HFF-Myc (cell line): ENCODE measurements at regions not wholly inside any gene's neighbourhood (a gene's known extent, or its start where the extent isn't known, plus 50 kb on each side); places are given as distances from the start of the nearest gene placed in this dataset.

Experiments used
- DNase-seq: peaks from one replicate; pipeline ENCODE4 v3.0.0-alpha.2; 2011; ENCODE audit warnings: low read depth; ENCODE audit errors: extremely low read depth
- H3K4me3 ChIP-seq: replicated peaks from 2 replicates; pipeline ENCODE4 v1.5.1; 2011; ENCODE audit warnings: low read depth, mild to moderate bottlenecking, control low read depth, low read length
- CTCF ChIP-seq: IDR thresholded peaks from 2 replicates; pipeline ENCODE4 v1.5.1; 2012; ENCODE audit warnings: mild to moderate bottlenecking, low read depth, low read length, control low read depth; ENCODE audit errors: missing control alignments

GRCh38 chr9:13719981-13720676 is 440.6 kb upstream of the MPDZ start:
- TF ChIP-seq CTCF, result no peak
- H3K4me3 ChIP-seq, result no peak overlapping the region
- no peak for DNase-seq

GRCh38 chr9:13719446-13719845 is 440.0 kb upstream of the MPDZ start:
- no peak overlapping the region for H3K4me3 ChIP-seq
- TF ChIP-seq CTCF, result no peak
- DNase-seq, result no peak

- H3K4me3 ChIP-seq, result no peak overlapping the region
- no peak for DNase-seq
- TF ChIP-seq CTCF, result no peak
Observed at GRCh38 chr9:13718539-13718938, 439.0 kb upstream of the MPDZ start.

- TF ChIP-seq CTCF, result no peak
- DNase-seq, result no peak
- H3K4me3 ChIP-seq, result no peak overlapping the region
Observed at GRCh38 chr9:13718086-13718485, 438.6 kb upstream of the MPDZ start.

GRCh38 chr9:13717322-13718054 is 438.0 kb upstream of the MPDZ start:
- no peak for TF ChIP-seq CTCF
- no peak for DNase-seq
- no peak overlapping the region for H3K4me3 ChIP-seq

- H3K4me3 ChIP-seq, result no peak overlapping the region
- DNase-seq, result no peak
- TF ChIP-seq CTCF, result no peak
Observed at GRCh38 chr9:13716601-13717321, 437.3 kb upstream of the MPDZ start.
